ENCODE measurements at regions not wholly inside any gene's neighbourhood (a gene's known extent, or its start where the extent isn't known, plus 50 kb on each side); places are given as distances from the start of the nearest gene placed in this dataset.

DNA sequence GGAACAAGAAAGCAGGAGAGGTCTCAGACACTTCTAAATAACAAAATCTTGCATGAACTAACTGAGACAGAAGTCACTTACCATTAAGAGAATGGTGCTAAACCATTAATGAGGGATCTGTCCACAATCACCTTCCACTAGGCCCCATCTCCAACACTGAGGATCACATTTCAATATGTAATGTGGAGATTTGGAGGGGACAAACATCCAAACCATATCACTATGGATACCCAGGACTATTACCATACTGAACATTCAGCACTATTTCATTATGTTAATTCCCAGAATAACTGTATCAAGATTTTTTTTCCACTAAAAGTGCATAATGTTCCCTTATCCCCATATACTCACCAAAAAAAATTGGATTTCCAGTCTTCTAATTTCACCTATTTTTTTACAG, 491.8 kb downstream of the LMO7 start:
- no peak overlapping the region for H3K27ac Mint-ChIP-seq
- no peaks in the 10 kb centered on the region for H3K36me3 Mint-ChIP-seq (ENCODE audit: low read depth)
- TF ChIP-seq, protein P1, sequence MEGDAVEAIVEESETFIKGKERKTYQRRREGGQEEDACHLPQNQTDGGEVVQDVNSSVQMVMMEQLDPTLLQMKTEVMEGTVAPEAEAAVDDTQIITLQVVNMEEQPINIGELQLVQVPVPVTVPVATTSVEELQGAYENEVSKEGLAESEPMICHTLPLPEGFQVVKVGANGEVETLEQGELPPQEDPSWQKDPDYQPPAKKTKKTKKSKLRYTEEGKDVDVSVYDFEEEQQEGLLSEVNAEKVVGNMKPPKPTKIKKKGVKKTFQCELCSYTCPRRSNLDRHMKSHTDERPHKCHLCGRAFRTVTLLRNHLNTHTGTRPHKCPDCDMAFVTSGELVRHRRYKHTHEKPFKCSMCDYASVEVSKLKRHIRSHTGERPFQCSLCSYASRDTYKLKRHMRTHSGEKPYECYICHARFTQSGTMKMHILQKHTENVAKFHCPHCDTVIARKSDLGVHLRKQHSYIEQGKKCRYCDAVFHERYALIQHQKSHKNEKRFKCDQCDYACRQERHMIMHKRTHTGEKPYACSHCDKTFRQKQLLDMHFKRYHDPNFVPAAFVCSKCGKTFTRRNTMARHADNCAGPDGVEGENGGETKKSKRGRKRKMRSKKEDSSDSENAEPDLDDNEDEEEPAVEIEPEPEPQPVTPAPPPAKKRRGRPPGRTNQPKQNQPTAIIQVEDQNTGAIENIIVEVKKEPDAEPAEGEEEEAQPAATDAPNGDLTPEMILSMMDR (IDR thresholded peaks at IDR 0.05; ENCODE audit: unreplicated experiment in 3 of 3) = no peak
- H3K4me3 Mint-ChIP-seq = no peak overlapping the region
- peaks cover 22% of the 10 kb centered on the region for H3K9me3 Mint-ChIP-seq
- peaks cover 12% of the 10 kb centered on the region for H3K4me1 Mint-ChIP-seq
- no peaks in the 10 kb centered on the region for H3K27me3 Mint-ChIP-seq (ENCODE audit: low read depth)

DNA sequence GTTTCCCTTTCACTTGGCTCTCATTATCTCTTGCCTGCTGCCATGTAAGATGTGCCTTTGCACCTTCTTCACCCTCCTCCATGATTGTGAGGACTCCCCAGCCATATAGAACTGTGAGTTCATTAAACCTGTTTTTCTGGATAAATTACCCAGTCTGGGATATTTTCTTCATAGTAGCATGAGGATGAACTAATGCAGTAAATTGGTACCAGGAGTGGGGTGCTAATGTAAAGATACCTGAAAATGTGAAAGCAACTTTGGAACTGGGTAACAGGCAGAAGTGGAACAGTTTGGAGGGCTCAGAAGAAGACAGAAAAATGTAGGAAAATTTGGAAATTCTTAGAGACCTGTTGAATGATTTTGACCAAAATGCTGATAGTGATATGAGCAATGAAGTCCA, 487.4 kb downstream of the LMO7 start:
- TF ChIP-seq, protein P1 (IDR thresholded peaks at IDR 0.05; ENCODE audit: unreplicated experiment in 3 of 3) = no peak
- no peaks in the 10 kb centered on the region for H3K4me1 Mint-ChIP-seq
- H3K4me3 Mint-ChIP-seq = no peak overlapping the region
- no peak overlapping the region for H3K27ac Mint-ChIP-seq
- no peaks in the 10 kb centered on the region for H3K36me3 Mint-ChIP-seq (ENCODE audit: low read depth)
- peaks cover 4% of the 10 kb centered on the region for H3K27me3 Mint-ChIP-seq (ENCODE audit: low read depth)
- peaks cover 40% of the 10 kb centered on the region for H3K9me3 Mint-ChIP-seq

DNA sequence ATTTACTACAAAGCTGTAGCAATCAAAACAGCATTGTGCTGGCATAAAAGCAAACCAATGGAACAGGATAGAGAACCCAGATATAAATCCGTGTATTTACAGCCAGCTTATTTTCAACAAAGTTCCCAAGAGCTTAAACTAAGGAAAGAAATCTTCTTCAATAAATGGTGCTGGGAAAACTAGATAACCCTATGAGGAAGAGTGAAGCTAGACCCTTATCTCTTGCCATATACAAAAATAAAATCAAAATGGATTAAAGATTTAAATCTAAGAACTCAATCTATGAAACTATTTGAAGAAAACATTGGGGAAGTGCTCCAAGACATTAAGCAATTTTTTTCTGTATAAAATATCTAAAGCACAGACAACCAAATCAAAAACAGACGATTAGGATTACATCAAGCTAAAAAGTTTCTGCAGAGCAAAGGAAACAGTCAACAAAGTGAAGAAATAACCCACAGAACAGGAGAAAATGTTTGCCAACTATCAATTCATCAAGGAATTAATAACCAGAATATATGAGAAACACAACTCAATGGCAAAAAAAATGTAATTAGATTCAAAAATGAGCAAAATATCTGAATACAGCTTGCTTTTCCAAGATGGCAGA, 480.7 kb downstream of the LMO7 start:
- Mint-ChIP-seq H3K27ac (peak overlapping the region in 2 of 3 experiments; percentile 59 to 83), H3K27me3 (ENCODE audit: low read depth) (peaks cover 4% of the 10 kb centered on the region), H3K9me3 (peaks cover 22% of the 10 kb centered on the region), H3K36me3 (ENCODE audit: low read depth) (no peaks in the 10 kb centered on the region), H3K4me3 (no peak overlapping the region), H3K4me1 (peaks cover 6% of the 10 kb centered on the region)
- TF ChIP-seq, protein P1 (IDR thresholded peaks at IDR 0.05; ENCODE audit: unreplicated experiment in 3 of 3) = no peak

DNA sequence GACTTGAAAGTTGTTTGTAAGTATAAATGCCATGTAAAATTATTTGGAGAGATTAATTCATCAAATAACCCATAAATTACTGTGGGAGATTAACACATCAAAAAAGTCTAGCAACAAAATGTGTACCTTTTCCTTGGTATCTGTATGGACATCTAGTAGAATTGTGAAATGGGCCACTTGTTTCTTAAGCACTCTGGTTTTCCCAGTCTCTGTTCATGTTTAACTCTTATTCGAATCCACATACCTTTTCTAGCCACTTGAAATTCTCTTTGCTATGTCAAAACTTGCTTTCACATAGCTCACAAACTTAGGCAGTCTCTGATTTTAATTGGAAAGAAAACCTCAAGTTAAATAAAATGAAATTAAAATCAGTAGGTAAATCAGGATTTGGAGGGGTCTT, 470.6 kb downstream of the LMO7 start:
- Mint-ChIP-seq H3K4me3 (no peak overlapping the region), H3K27me3 (ENCODE audit: low read depth) (no peaks in the 10 kb centered on the region), H3K27ac (peak overlapping the region in 2 of 3 experiments; percentile 51 to 55), H3K36me3 (ENCODE audit: low read depth) (no peaks in the 10 kb centered on the region), H3K4me1 (no peaks in the 10 kb centered on the region), H3K9me3 (peaks cover 18% of the 10 kb centered on the region)
- TF ChIP-seq, protein P1 (IDR thresholded peaks at IDR 0.05; ENCODE audit: unreplicated experiment in 3 of 3) = no peak

DNA sequence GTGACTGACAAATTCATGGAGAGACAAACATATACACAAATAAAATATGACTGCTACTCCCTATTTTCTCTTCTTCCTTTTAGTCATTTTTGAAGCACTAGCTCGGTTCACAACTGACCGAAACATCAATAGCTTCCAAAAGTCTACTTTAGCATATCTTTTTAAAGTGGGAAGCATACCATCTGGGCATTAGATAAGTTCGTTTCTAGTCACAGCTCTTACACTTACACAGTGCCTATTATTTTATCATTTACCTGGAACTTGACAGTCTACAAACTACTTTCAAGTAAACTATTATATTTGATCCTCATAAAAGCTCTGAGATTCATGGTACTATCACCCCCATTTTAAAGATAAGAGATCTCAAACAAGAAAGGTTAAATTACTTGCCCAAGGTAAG, 458.5 kb downstream of the LMO7 start:
- Mint-ChIP-seq H3K27me3 (ENCODE audit: low read depth) (peaks cover 4% of the 10 kb centered on the region), H3K9me3 (no peaks in the 10 kb centered on the region), H3K36me3 (ENCODE audit: low read depth) (no peaks in the 10 kb centered on the region), H3K4me3 (no peak overlapping the region), H3K27ac (no peak overlapping the region), H3K4me1 (no peaks in the 10 kb centered on the region)
- TF ChIP-seq, protein P1 (IDR thresholded peaks at IDR 0.05; ENCODE audit: unreplicated experiment in 3 of 3) = no peak

DNA sequence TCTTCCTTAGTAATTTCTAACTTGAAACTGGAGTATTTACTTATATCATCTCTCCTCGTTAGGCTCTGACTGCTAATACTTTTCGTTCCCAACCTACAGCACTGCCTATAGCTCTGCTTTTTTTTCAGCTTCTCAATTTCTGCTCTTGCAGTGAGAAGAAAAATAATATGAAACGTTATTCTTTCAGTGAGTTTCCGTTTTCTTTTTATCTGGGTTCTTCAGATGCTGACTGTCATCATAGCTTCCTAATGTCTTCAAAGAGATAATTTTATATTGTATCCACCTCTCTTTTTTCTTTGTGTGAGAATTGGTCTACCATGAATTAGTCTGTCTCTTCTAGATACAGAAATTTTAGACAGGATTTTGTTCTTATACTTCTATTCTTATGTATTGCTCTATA, 454.9 kb downstream of the LMO7 start:
- Mint-ChIP-seq H3K4me1 (no peaks in the 10 kb centered on the region), H3K4me3 (no peak overlapping the region)

More for the DNA sequence above, 454.9 kb downstream of the LMO7 start:
- no peak overlapping the region for H3K27ac Mint-ChIP-seq
- H3K27me3 Mint-ChIP-seq (ENCODE audit: low read depth) = peaks cover 4% of the 10 kb centered on the region
- peaks cover 5% of the 10 kb centered on the region for H3K36me3 Mint-ChIP-seq (ENCODE audit: low read depth)
- TF ChIP-seq, protein P1 (IDR thresholded peaks at IDR 0.05; ENCODE audit: unreplicated experiment in 3 of 3) = no peak
- peaks cover 17% of the 10 kb centered on the region for H3K9me3 Mint-ChIP-seq
